RWPE2 (cell line): ENCODE measurements at regions not wholly inside any gene's neighbourhood (a gene's known extent, or its start where the extent isn't known, plus 50 kb on each side); places are given as distances from the start of the nearest gene placed in this dataset.

Experiments used
- ATAC-seq: fragments of 200-7000 bp; cut with Tn5 transposase; 3 replicates; pipeline ENCODE4 v1.9.1; 2021; ENCODE audit warnings: low read depth
- DNase-seq: peaks from one replicate; pipeline ENCODE4 v3.0.0-alpha.2; 2020; ENCODE audit warnings: low spot score
- H3K27ac ChIP-seq: fragments of 450-650 bp; 2 replicates; pipeline ENCODE4 v1.5.1; 2017; ENCODE audit warnings: mild to moderate bottlenecking; ENCODE audit not compliant: poor library complexity, severe bottlenecking
- H3K27me3 ChIP-seq: fragments of 250-450 bp; sonication (Bioruptor Pico); 2 replicates; pipeline ENCODE4 v1.5.1; 2021; ENCODE audit warnings: mild to moderate bottlenecking, moderate library complexity; ENCODE audit not compliant: insufficient read depth, poor library complexity, severe bottlenecking
- H3K36me3 ChIP-seq: fragments of 250-450 bp; sonication (Bioruptor Pico); 2 replicates; pipeline ENCODE4 v1.5.1; 2020; ENCODE audit warnings: low read depth, mild to moderate bottlenecking, moderate library complexity
- H3K4me1 ChIP-seq: fragments of 250-450 bp; sonication (Bioruptor Pico); 2 replicates; pipeline ENCODE4 v1.5.1; 2021; ENCODE audit warnings: mild to moderate bottlenecking, moderate library complexity; ENCODE audit not compliant: insufficient read depth, poor library complexity, severe bottlenecking
- H3K4me3 ChIP-seq: fragments of 250-450 bp; sonication (Bioruptor Pico); 2 replicates; pipeline ENCODE4 v1.5.1; 2021; ENCODE audit warnings: mild to moderate bottlenecking, moderate library complexity; ENCODE audit not compliant: severe bottlenecking
- H3K9me3 ChIP-seq: fragments of 250-450 bp; sonication (Bioruptor Pico); 2 replicates; pipeline ENCODE4 v1.5.1; 2021; ENCODE audit warnings: mild to moderate bottlenecking, moderate library complexity; ENCODE audit not compliant: severe bottlenecking
- TF ChIP-seq, protein P1 (sequence below): fragments of 450-650 bp; IDR thresholded peaks from one replicate; pipeline ENCODE4 v1.5.1; 2017; ENCODE audit warnings: mild to moderate bottlenecking, moderate library complexity; ENCODE audit not compliant: poor library complexity, severe bottlenecking

DNA sequence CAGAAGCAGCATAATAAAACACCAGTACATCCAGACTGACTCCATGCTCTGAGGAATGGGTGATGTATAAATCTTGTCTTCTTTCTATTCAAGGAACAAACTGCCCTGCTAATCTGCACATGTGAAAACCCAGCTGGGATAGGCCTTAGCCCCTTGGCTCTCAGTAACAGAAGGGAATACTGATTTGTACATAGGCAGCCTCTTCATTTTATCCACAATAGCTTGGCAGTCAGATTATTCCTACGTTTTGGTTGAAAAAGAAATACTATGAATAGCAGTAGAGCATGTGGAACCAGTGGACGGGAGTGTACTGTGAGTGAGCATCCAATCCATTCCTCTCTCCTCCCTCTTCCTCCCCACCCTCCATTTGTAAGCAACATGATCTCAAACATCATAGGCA lies 113.5 kb upstream of the ARHGAP5 start:
- no peaks in the 10 kb centered on the region for H3K36me3 ChIP-seq
- ATAC-seq (no peak), DNase-seq (no peak)
- no peaks in the 10 kb centered on the region for H3K9me3 ChIP-seq
- peaks cover 3% of the 10 kb centered on the region for H3K4me1 ChIP-seq
- no peaks in the 10 kb centered on the region for H3K27me3 ChIP-seq
- H3K27ac ChIP-seq = no peak overlapping the region
- no peak overlapping the region for H3K4me3 ChIP-seq
- TF ChIP-seq, protein P1, sequence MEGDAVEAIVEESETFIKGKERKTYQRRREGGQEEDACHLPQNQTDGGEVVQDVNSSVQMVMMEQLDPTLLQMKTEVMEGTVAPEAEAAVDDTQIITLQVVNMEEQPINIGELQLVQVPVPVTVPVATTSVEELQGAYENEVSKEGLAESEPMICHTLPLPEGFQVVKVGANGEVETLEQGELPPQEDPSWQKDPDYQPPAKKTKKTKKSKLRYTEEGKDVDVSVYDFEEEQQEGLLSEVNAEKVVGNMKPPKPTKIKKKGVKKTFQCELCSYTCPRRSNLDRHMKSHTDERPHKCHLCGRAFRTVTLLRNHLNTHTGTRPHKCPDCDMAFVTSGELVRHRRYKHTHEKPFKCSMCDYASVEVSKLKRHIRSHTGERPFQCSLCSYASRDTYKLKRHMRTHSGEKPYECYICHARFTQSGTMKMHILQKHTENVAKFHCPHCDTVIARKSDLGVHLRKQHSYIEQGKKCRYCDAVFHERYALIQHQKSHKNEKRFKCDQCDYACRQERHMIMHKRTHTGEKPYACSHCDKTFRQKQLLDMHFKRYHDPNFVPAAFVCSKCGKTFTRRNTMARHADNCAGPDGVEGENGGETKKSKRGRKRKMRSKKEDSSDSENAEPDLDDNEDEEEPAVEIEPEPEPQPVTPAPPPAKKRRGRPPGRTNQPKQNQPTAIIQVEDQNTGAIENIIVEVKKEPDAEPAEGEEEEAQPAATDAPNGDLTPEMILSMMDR = no peak

DNA sequence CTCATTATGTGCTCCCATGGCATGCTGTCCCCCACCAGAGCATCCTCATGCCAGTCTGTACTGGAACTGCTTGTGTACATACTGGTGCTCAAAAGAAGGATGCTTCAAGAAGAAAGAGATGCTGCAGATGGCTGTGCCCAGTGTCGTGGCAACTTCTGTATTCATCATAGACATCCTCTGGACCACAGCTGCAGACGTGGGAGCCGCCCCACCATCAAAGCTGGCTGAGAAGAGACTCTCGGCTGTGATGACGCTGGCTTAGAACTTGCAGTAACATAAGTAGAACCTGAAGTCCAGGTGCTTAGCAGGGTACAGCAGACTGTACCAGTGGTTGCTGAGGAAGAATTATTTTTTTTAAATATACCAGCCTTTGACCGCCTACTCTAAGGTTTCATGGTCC lies 112.6 kb upstream of the ARHGAP5 start:
- no peaks in the 10 kb centered on the region for H3K9me3 ChIP-seq
- no peaks in the 10 kb centered on the region for H3K36me3 ChIP-seq
- H3K4me3 ChIP-seq = no peak overlapping the region
- TF ChIP-seq, protein P1 = no peak
- DNase-seq (no peak), ATAC-seq (no peak)
- H3K27ac ChIP-seq = no peak overlapping the region
- no peaks in the 10 kb centered on the region for H3K27me3 ChIP-seq
- H3K4me1 ChIP-seq = peaks cover 3% of the 10 kb centered on the region

DNA sequence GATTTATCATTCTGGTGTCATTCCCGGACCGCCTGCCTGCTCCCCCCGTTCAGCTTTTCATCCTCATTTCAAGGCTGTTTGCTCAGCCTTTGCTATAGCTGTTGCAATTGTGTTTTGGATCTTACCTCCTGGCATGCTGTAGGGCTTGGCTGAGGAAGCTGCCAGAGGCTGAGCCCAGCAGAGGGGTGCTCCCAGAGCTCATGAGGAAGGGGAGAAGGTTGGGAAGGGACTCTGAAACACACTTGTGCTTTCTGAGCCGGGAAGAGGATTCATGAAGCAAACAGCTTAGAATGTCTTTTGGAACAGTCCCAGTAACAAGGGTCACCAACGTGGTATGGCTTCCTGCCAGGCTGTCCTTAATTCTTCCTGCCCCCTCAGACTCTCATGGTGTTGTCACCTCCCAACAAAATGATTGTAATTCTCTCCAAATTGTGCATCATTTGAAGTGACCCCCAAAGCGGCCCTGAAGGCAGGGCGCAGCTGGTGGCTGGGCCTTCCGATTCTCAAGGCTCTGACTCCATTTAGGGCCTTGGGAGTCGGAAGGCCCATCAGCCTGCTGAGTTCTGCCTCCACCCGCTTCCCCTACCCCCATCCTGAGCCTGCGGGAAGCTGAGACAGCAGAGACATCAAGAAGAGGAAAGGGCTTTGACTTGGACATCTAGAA lies 111.9 kb upstream of the ARHGAP5 start:
- TF ChIP-seq, protein P1 = no peak
- Histone ChIP-seq H3K9me3 (no peaks in the 10 kb centered on the region), H3K4me3 (no peak overlapping the region), H3K4me1 (peaks cover 3% of the 10 kb centered on the region), H3K27me3 (no peaks in the 10 kb centered on the region), H3K36me3 (no peaks in the 10 kb centered on the region), H3K27ac (no peak overlapping the region)
- ATAC-seq (no peak), DNase-seq (no peak)

DNA sequence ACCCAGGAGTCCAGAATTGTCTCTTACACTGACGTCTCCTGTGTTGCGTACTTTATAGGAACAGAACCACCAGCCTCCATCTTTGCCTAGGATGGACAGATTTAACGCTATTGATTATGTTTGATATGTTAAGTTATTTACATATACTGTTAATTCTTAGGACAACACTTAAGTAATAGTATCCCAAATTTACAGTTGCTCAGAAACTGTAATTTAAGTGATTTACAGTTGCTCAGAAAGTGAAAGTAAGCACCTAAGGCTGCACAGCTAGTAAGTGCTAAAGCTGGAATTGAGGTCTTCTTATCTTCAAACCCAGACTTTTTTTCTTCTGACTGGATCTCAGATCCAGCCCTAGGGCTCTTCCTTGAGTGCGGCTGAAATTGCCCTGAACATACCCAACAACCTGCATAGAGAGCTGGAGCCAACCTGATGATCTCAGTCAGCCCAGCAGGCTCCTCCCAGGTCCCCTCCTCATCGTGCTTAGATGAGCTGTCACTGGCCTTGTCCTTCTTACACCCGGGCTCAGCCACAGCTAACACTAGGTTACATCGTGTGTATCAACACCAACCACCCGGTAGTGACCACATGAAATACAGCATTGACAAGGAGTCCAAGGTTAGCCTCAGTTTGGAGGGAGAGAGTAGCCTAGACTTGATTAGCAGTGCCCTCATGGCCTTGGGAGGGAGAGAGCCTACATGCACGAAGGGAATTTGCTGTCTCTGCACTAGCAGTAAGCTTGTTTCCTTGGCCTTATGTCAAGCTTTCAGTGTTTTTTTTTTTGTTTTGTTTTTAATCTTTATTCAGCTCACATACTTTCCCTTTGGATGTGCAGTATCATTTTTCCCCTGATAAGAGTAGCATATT lies 111.1 kb upstream of the ARHGAP5 start:
- TF ChIP-seq, protein P1 = no peak
- Histone ChIP-seq H3K4me1 (peaks cover 3% of the 10 kb centered on the region), H3K9me3 (no peaks in the 10 kb centered on the region), H3K27me3 (no peaks in the 10 kb centered on the region), H3K27ac (no peak overlapping the region), H3K36me3 (no peaks in the 10 kb centered on the region), H3K4me3 (no peak overlapping the region)
- DNase-seq (no peak), ATAC-seq (peak; percentile 44)
